Neural cell (in vitro differentiated cells): ENCODE measurements at regions not wholly inside any gene's neighbourhood (a gene's known extent, or its start where the extent isn't known, plus 50 kb on each side); places are given as distances from the start of the nearest gene placed in this dataset.

Experiments used
- EP300 ChIP-seq: fragments of 450-650 bp; conservative IDR thresholded peaks from 2 replicates; pipeline ENCODE4 v1.6.1; 2014; ENCODE audit warnings: antibody characterized with exemption, mild to moderate bottlenecking, moderate library complexity; ENCODE audit not compliant: poor library complexity, severe bottlenecking
- EZH2 ChIP-seq: fragments of 200-600, 300-800 bp; shearing (Covaris generic), sonication (generic); IDR thresholded peaks from 2 replicates; pipeline ENCODE4 v1.6.1; 2014; ENCODE audit warnings: antibody characterized with exemption, low read length, borderline replicate concordance, mild to moderate bottlenecking; ENCODE audit not compliant: insufficient read depth, poor library complexity, severe bottlenecking
- TF ChIP-seq, protein P1 (sequence below): fragments of 450-650 bp; IDR thresholded peaks from 2 replicates; pipeline ENCODE4 v1.5.1; 2014; ENCODE audit warnings: antibody characterized with exemption, mild to moderate bottlenecking, moderate library complexity; ENCODE audit not compliant: poor library complexity, severe bottlenecking

DNA sequence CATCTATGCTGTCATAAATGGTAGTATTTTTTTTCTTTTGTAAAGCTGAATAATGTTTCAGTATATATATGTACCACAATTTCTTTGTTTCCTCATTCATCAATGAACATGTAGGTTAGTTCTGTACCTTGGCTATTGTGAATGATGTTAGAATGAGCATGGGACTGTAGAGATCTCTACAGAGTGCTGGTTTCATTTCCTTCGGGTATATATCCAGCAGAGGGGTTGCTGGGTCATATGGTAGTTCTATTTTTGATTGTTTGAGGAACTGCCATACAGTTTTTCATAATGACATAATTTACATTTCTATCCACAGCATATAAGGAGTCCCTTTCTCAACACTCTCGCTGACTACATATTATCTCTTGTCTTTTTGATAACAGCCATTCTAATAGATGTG lies 243.5 kb downstream of the CDH7 start:
- TF ChIP-seq, protein P1, sequence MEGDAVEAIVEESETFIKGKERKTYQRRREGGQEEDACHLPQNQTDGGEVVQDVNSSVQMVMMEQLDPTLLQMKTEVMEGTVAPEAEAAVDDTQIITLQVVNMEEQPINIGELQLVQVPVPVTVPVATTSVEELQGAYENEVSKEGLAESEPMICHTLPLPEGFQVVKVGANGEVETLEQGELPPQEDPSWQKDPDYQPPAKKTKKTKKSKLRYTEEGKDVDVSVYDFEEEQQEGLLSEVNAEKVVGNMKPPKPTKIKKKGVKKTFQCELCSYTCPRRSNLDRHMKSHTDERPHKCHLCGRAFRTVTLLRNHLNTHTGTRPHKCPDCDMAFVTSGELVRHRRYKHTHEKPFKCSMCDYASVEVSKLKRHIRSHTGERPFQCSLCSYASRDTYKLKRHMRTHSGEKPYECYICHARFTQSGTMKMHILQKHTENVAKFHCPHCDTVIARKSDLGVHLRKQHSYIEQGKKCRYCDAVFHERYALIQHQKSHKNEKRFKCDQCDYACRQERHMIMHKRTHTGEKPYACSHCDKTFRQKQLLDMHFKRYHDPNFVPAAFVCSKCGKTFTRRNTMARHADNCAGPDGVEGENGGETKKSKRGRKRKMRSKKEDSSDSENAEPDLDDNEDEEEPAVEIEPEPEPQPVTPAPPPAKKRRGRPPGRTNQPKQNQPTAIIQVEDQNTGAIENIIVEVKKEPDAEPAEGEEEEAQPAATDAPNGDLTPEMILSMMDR: no peak
- TF ChIP-seq EZH2 (no peak), EP300 (no peak)
